Hepatocyte (in vitro differentiated cells): ENCODE measurements at regions not wholly inside any gene's neighbourhood (a gene's known extent, or its start where the extent isn't known, plus 50 kb on each side); places are given as distances from the start of the nearest gene placed in this dataset.

Source experiments
- EZH2phosphoT487 ChIP-seq: fragments of 200-600 bp; sonication (generic); IDR thresholded peaks from one replicate; pipeline ENCODE4 v1.6.1; 2018; ENCODE audit warnings: antibody characterized with exemption, mild to moderate bottlenecking, low read depth, moderate library complexity; ENCODE audit not compliant: unreplicated experiment, severe bottlenecking
- TF ChIP-seq, protein P1 (sequence below): fragments of 200-600 bp; sonication (generic); IDR thresholded peaks from 2 replicates; pipeline ENCODE4 v1.5.1; 2016; ENCODE audit warnings: antibody characterized with exemption, mild to moderate bottlenecking; ENCODE audit not compliant: poor library complexity

DNA sequence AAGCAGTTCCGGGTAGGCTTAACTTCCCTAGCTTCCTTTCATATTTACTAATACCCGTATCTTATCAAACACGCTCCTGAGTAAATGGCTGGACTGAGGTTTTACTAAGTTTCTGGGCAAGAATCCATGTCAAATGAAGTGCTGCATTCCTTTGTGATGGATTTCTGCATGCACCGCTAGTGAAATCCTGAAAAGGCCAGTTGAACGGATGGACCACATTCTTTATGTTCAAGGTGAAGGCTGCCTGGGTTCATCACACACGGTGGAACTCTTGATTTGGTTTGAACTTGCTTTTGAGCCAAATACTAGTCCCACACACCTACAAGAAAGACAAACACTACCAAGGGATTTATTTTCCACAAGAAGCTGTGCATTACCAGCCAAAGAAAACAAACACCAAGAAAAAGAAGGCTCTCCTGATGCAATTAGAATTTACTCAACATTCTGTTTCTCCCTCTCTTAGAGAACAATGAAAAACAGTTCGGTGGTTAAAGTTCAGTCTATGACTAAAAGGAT lies 255.0 kb upstream of the SEMA3C start:
- TF ChIP-seq EZH2phosphoT487, result no peak
- TF ChIP-seq, protein P1, sequence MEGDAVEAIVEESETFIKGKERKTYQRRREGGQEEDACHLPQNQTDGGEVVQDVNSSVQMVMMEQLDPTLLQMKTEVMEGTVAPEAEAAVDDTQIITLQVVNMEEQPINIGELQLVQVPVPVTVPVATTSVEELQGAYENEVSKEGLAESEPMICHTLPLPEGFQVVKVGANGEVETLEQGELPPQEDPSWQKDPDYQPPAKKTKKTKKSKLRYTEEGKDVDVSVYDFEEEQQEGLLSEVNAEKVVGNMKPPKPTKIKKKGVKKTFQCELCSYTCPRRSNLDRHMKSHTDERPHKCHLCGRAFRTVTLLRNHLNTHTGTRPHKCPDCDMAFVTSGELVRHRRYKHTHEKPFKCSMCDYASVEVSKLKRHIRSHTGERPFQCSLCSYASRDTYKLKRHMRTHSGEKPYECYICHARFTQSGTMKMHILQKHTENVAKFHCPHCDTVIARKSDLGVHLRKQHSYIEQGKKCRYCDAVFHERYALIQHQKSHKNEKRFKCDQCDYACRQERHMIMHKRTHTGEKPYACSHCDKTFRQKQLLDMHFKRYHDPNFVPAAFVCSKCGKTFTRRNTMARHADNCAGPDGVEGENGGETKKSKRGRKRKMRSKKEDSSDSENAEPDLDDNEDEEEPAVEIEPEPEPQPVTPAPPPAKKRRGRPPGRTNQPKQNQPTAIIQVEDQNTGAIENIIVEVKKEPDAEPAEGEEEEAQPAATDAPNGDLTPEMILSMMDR, result no peak
